ENCODE measurements at regions not wholly inside any gene's neighbourhood (a gene's known extent, or its start where the extent isn't known, plus 50 kb on each side); places are given as distances from the start of the nearest gene placed in this dataset.

- intact Hi-C loops (cut with micrococcal nuclease) = no loop called here
- peaks cover 28% of the 10 kb centered on the region for H3K27me3 ChIP-seq (ENCODE audit: insufficient read depth, low read length)
- CTCF ChIA-PET = no interaction called here
- BruUV-seq (replicated peaks) = no TSS peak
- TF ChIP-seq SIN3A (IDR thresholded peaks at IDR 0.05; ENCODE audit: low read depth) (no peak), EZH2phosphoT487 (IDR thresholded peaks at IDR 0.05; ENCODE audit: borderline replicate concordance) (no peak), TCF7L2 (IDR thresholded peaks at IDR 0.05; ENCODE audit: borderline replicate concordance, extremely low read depth, insufficient read depth, insufficient read length) (no peak), ATF3 (IDR thresholded peaks at IDR 0.05) (no peak), ELF1 (IDR thresholded peaks at IDR 0.05; ENCODE audit: borderline replicate concordance, low read depth) (no peak), EGR1 (IDR thresholded peaks at IDR 0.05; ENCODE audit: low read depth) (no peak), EZH2 (IDR thresholded peaks at IDR 0.05) (no peak), SRF (IDR thresholded peaks at IDR 0.05; ENCODE audit: low read depth) (no peak), CTCF (IDR thresholded peaks at IDR 0.05 in 2 of 3, conservative IDR thresholded peaks at IDR 0.05 in 1 of 3; ENCODE audit: borderline replicate concordance in 1 of 3, insufficient read depth in 1 of 3, low read depth in 2 of 3, low read length in 2 of 3) (no peak), SP1 (IDR thresholded peaks at IDR 0.05; ENCODE audit: low read depth) (no peak), ZFX (IDR thresholded peaks at IDR 0.05) (no peak), RAD21 (IDR thresholded peaks at IDR 0.05; ENCODE audit: low read depth) (no peak), POLR2AphosphoS5 (IDR thresholded peaks at IDR 0.05; ENCODE audit: low read depth, low read length) (no peak), FOSL1 (IDR thresholded peaks at IDR 0.05; ENCODE audit: low read depth) (no peak), CEBPB (IDR thresholded peaks at IDR 0.05; ENCODE audit: low read depth) (no peak), JUND (IDR thresholded peaks at IDR 0.05) (no peak)
- TF ChIP-seq, protein P1, sequence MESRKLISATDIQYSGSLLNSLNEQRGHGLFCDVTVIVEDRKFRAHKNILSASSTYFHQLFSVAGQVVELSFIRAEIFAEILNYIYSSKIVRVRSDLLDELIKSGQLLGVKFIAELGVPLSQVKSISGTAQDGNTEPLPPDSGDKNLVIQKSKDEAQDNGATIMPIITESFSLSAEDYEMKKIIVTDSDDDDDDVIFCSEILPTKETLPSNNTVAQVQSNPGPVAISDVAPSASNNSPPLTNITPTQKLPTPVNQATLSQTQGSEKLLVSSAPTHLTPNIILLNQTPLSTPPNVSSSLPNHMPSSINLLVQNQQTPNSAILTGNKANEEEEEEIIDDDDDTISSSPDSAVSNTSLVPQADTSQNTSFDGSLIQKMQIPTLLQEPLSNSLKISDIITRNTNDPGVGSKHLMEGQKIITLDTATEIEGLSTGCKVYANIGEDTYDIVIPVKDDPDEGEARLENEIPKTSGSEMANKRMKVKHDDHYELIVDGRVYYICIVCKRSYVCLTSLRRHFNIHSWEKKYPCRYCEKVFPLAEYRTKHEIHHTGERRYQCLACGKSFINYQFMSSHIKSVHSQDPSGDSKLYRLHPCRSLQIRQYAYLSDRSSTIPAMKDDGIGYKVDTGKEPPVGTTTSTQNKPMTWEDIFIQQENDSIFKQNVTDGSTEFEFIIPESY (IDR thresholded peaks at IDR 0.05; ENCODE audit: extremely low read depth, insufficient replicate concordance, low read length) = no peak
- no peak overlapping the region for H2AFZ ChIP-seq (ENCODE audit: low read depth, low read length, poor library complexity, severe bottlenecking)
- H4K20me1 ChIP-seq (ENCODE audit: insufficient read depth) = no peaks in the 10 kb centered on the region
- no peaks in the 10 kb centered on the region for H3K79me2 ChIP-seq (ENCODE audit: insufficient read depth, low read length)
- H3K9me2 ChIP-seq (ENCODE audit: insufficient read depth) = no peaks in the 10 kb centered on the region
- no peak overlapping the region for H3K9ac ChIP-seq (ENCODE audit: low read length)
- H3K4me3 ChIP-seq (replicated peaks in 1 of 2; ENCODE audit: low read depth in 1 of 2, low read length in 2 of 2) = no peak overlapping the region
- no peak for ATAC-seq
- H3K4me1 ChIP-seq (ENCODE audit: control insufficient read depth in 1 of 2, insufficient read depth in 2 of 2, low read length in 2 of 2) = no peaks in the 10 kb centered on the region
- RAD21 ChIA-PET (ENCODE audit: low non-redundant PET in 1 of 2, low total read pairs in 2 of 2, uncharacterized antibody in 2 of 2, unreplicated experiment in 2 of 2) = no interaction called here
- H3K27ac ChIP-seq (ENCODE audit: low read depth, low read length) = no peak overlapping the region
- POLR2A ChIA-PET = no interaction called here
- H3K9me3 ChIP-seq (ENCODE audit: control insufficient read depth in 1 of 2, insufficient read depth in 1 of 2, low read depth in 1 of 2, low read length in 2 of 2) = no peaks in the 10 kb centered on the region
- DNase-seq (ENCODE audit: low read depth, low spot score) = no peak
- H3K36me3 ChIP-seq (ENCODE audit: control insufficient read depth in 1 of 2, insufficient read depth in 2 of 2, low read length in 2 of 2) = no peaks in the 10 kb centered on the region
- no peak overlapping the region for H3K4me2 ChIP-seq (ENCODE audit: low read length)
These were observed 259.9 kb downstream of the CTH start for GRCh38 chr1:70671006-70671405.

Data from HCT116 (cell line).